ENCODE measurements at regions not wholly inside any gene's neighbourhood (a gene's known extent, or its start where the extent isn't known, plus 50 kb on each side); places are given as distances from the start of the nearest gene placed in this dataset.
A peak's percentile ranks its signal among the peaks of the same experiment; 100 is the strongest.
"Not testable (repeated sequence)": the region's sequence is repeated elsewhere in the genome, so short reads cannot be mapped to it uniquely, and the experiment has no call there.

GRCh38 chr9:71508141-71508540 lies 260.2 kb downstream of the CEMIP2 start:
- DNase-seq (ENCODE audit: low spot score), result not testable (repeated sequence)

- peak; percentile 46 for DNase-seq (ENCODE audit: low spot score)
Measured at GRCh38 chr9:71506821-71507220, 261.5 kb downstream of the CEMIP2 start.

- peak; percentile 16 for DNase-seq (ENCODE audit: low spot score)
Measured at GRCh38 chr9:71504636-71505035, 263.7 kb downstream of the CEMIP2 start.

GRCh38 chr9:71498691-71499090 lies 269.6 kb downstream of the CEMIP2 start:
- DNase-seq (ENCODE audit: low spot score), result no peak

GRCh38 chr9:71490810-71491209 lies 277.5 kb downstream of the CEMIP2 start:
- no peak for DNase-seq (ENCODE audit: low spot score)

- DNase-seq (ENCODE audit: low spot score), result peak; percentile 24
Measured at GRCh38 chr9:71487061-71487460, 281.3 kb downstream of the CEMIP2 start.

- no peak for DNase-seq (ENCODE audit: low spot score)
Measured at GRCh38 chr9:71485326-71485725, 283.0 kb downstream of the CEMIP2 start.

GRCh38 chr9:71483436-71483835 lies 284.9 kb downstream of the CEMIP2 start:
- no peak for DNase-seq (ENCODE audit: low spot score)

- DNase-seq (ENCODE audit: low spot score), result no peak
Measured at GRCh38 chr9:71479621-71480020, 288.7 kb downstream of the CEMIP2 start.

GRCh38 chr9:71472400-71472799 lies 295.9 kb downstream of the CEMIP2 start:
- DNase-seq (ENCODE audit: low spot score), result no peak

- DNase-seq (ENCODE audit: low spot score), result no peak
Measured at GRCh38 chr9:71465392-71465791, 302.9 kb downstream of the CEMIP2 start.

- no peak for DNase-seq (ENCODE audit: low spot score)
Measured at GRCh38 chr9:71459082-71459481, 309.2 kb downstream of the CEMIP2 start.

- no peak for DNase-seq (ENCODE audit: low spot score)
Measured at GRCh38 chr9:71446473-71447411, 321.6 kb downstream of the CEMIP2 start.

- no peak for DNase-seq (ENCODE audit: low spot score)
Measured at GRCh38 chr9:71446106-71446472, 322.2 kb downstream of the CEMIP2 start.

GRCh38 chr9:71442937-71443336 lies 321.5 kb upstream of the TRPM3 start:
- DNase-seq (ENCODE audit: low spot score), result no peak

- DNase-seq (ENCODE audit: low spot score), result no peak
Measured at GRCh38 chr9:71441266-71441665, 319.8 kb upstream of the TRPM3 start.

GRCh38 chr9:71431931-71432330 lies 310.5 kb upstream of the TRPM3 start:
- no peak for DNase-seq (ENCODE audit: low spot score)

GRCh38 chr9:71407341-71407740 lies 285.9 kb upstream of the TRPM3 start:
- DNase-seq (ENCODE audit: low spot score), result not testable (repeated sequence)

- DNase-seq (ENCODE audit: low spot score), result no peak
Measured at GRCh38 chr9:71403106-71403505, 281.7 kb upstream of the TRPM3 start.

- DNase-seq (ENCODE audit: low spot score), result no peak
Measured at GRCh38 chr9:71393005-71393404, 271.6 kb upstream of the TRPM3 start.

GRCh38 chr9:71384343-71384742 lies 262.9 kb upstream of the TRPM3 start:
- DNase-seq (ENCODE audit: low spot score), result no peak

GRCh38 chr9:71383308-71383940 lies 262.0 kb upstream of the TRPM3 start:
- DNase-seq (ENCODE audit: low spot score), result no peak

- DNase-seq (ENCODE audit: low spot score), result no peak
Measured at GRCh38 chr9:71368157-71368556, 246.7 kb upstream of the TRPM3 start.
